Adrenal gland (tissue), 9 donors: ENCODE measurements at regions not wholly inside any gene's neighbourhood (a gene's known extent, or its start where the extent isn't known, plus 50 kb on each side); places are given as distances from the start of the nearest gene placed in this dataset.
"Not testable (repeated sequence)": the region's sequence is repeated elsewhere in the genome, so short reads cannot be mapped to it uniquely, and the experiment has no call there.

ENCODE experiments used
- DNase-seq, 7 donors: peaks; one replicate each; pipeline ENCODE4 v3.0.0-alpha.2; 2019 to 2020
- H3K27ac ChIP-seq, 5 donors: fragments of 200-600 bp; sonication (generic) in 4 of 5; 1 replicate in 3 of 5; 2 replicates in 2 of 5; pipeline versions ENCODE4 v1.5.1 to v1.8.0; 2016 to 2020; ENCODE audit warnings: mild to moderate bottlenecking in 1 of 5
- H3K27me3 ChIP-seq: fragments of 200-600 bp; 2 replicates; pipeline ENCODE4 v1.8.0; 2021
- H3K36me3 ChIP-seq, 2 donors: fragments of 200-600 bp; replicated peaks in 1 of 2; 1 replicate in 1 of 2; 2 replicates in 1 of 2; pipeline versions ENCODE4 v1.5.1 to v1.8.0; 2018 to 2022
- H3K4me1 ChIP-seq, 2 donors: fragments of 200-600 bp; replicated peaks in 1 of 2; 1 replicate in 1 of 2; 2 replicates in 1 of 2; pipeline versions ENCODE4 v1.5.1 to v1.8.0; 2018 to 2021
- H3K4me3 ChIP-seq, 4 donors: fragments of 200-600 bp; sonication (generic) in 3 of 4; one replicate each; pipeline ENCODE4 v1.5.1; 2016 to 2018
- H3K9me3 ChIP-seq, 3 donors: fragments of 200-600 bp; sonication (generic) in 1 of 3; replicated peaks in 1 of 3; 1 replicate in 2 of 3; 2 replicates in 1 of 3; pipeline versions ENCODE4 v1.5.1 to v1.8.0; 2016 to 2021
- CTCF ChIP-seq, 6 experiments: fragments of 450-650 bp in 4 of 6; fragments of 200-600 bp in 2 of 6; sonication (generic) in 1 of 6; IDR thresholded peaks; 1 replicate in 5 of 6; 2 replicates in 1 of 6; pipeline versions ENCODE4 v1.5.1 to v1.8.0; 2016 to 2021; ENCODE audit warnings: antibody characterized with exemption in 6 of 6, mild to moderate bottlenecking in 2 of 6, moderate library complexity in 1 of 6
- POLR2A ChIP-seq, 2 donors: fragments of 450-650 bp; IDR thresholded peaks; one replicate each; pipeline ENCODE4 v1.6.1; 2017; ENCODE audit warnings: antibody characterized with exemption in 2 of 2, mild to moderate bottlenecking in 2 of 2, moderate library complexity in 1 of 2
- WGBS, 4 donors: extraction: QIAGEN DNeasy Blood & Tissue Kit in 2 of 4; methylation state at CpG; one replicate each; pipeline versions ENCODE4 v1.1.5 to v1.1.7; 2013 to 2017; 5-methylcytosine and 5-hydroxymethylcytosine counted together
- intact Hi-C, 2 donors: fragments of 100-400 bp; cut with DNase I; formaldehyde crosslinking; loops; one replicate each; pipeline versions ENCODE4 v1.14.1 to v1.15.0; 2022 to 2023
- donor health status: healthy with polysubstance abuse.
- donor health status: Bipolar disorder and iron deficiency.
- donor health status: DM: yes; HTN: yes; CAD: no.
- donor health status: DM: no; HTN: no; CAD: no.
- donor health status: DM: no; HTN: no; CAD: no.

- WGBS, 4 donors = 62 to 76% (median 70%) methylated on average over 2 of the region's 2 CpGs
- intact Hi-C loops = no loop called here
Measured at GRCh38 chr2:13822365-13822764, 810.2 kb upstream of the LRATD1 start.

GRCh38 chr2:13826314-13826853, 806.1 kb upstream of the LRATD1 start:
- WGBS, 4 donors = 53 to 59% (median 56%) methylated on average over 5 of the region's 5 CpGs
- H3K9me3 ChIP-seq = no peaks in the 10 kb centered on the region
- no peaks in the 10 kb centered on the region for H3K27me3 ChIP-seq
- H3K4me3 ChIP-seq = no peak overlapping the region
- no peak for DNase-seq
- TF ChIP-seq CTCF (IDR thresholded peaks at IDR 0.05) (no peak), POLR2A (IDR thresholded peaks at IDR 0.05) (no peak)
- no peaks in the 10 kb centered on the region for H3K4me1 ChIP-seq
- H3K27ac ChIP-seq = no peak overlapping the region
- intact Hi-C loops = no loop called here
- no peaks in the 10 kb centered on the region for H3K36me3 ChIP-seq

More at GRCh38 chr2:13822365-13822764, 810.2 kb upstream of the LRATD1 start:
- no peaks in the 10 kb centered on the region for H3K27me3 ChIP-seq
- no peak for TF ChIP-seq CTCF (IDR thresholded peaks at IDR 0.05)
- no peak for TF ChIP-seq POLR2A (IDR thresholded peaks at IDR 0.05)
- H3K4me1 ChIP-seq = no peaks in the 10 kb centered on the region
- H3K27ac ChIP-seq = no peak overlapping the region
- no peak overlapping the region for H3K4me3 ChIP-seq
- H3K9me3 ChIP-seq = no peaks in the 10 kb centered on the region
- DNase-seq = no peak
- H3K36me3 ChIP-seq = no peaks in the 10 kb centered on the region

GRCh38 chr2:13858626-13859025, 773.9 kb upstream of the LRATD1 start:
- Histone ChIP-seq H3K27ac (no peak overlapping the region), H3K27me3 (no peaks in the 10 kb centered on the region), H3K36me3 (no peaks in the 10 kb centered on the region), H3K4me3 (no peak overlapping the region), H3K9me3 (no peaks in the 10 kb centered on the region), H3K4me1 (no peaks in the 10 kb centered on the region)
- no peak for DNase-seq
- TF ChIP-seq POLR2A (IDR thresholded peaks at IDR 0.05) (no peak), CTCF (IDR thresholded peaks at IDR 0.05) (no peak)
- 70 to 80% (median 73%) methylated on average over 6 of the region's 6 CpGs for WGBS, 4 donors
- intact Hi-C loops = no loop called here

GRCh38 chr2:13868275-13868674, 764.2 kb upstream of the LRATD1 start:
- DNase-seq, intact Hi-C loops: not testable (repeated sequence)

GRCh38 chr2:13876491-13877037, 756.0 kb upstream of the LRATD1 start:
- Histone ChIP-seq H3K27ac (no peak overlapping the region), H3K9me3 (no peaks in the 10 kb centered on the region), H3K27me3 (no peaks in the 10 kb centered on the region), H3K4me3 (no peak overlapping the region), H3K4me1 (no peaks in the 10 kb centered on the region), H3K36me3 (no peaks in the 10 kb centered on the region)
- intact Hi-C loops = no loop called here
- TF ChIP-seq CTCF (IDR thresholded peaks at IDR 0.05) = no peak
- TF ChIP-seq POLR2A (IDR thresholded peaks at IDR 0.05) = no peak
- DNase-seq = no peak
- 54 to 60% (median 56%) methylated on average over 10 of the region's 10 CpGs for WGBS, 4 donors

More at GRCh38 chr2:13868275-13868674, 764.2 kb upstream of the LRATD1 start:
- not testable (repeated sequence) for H3K9me3 ChIP-seq, H3K4me3 ChIP-seq, H3K4me1 ChIP-seq, H3K36me3 ChIP-seq, H3K27me3 ChIP-seq, H3K27ac ChIP-seq
